ENCODE measurements at regions not wholly inside any gene's neighbourhood (a gene's known extent, or its start where the extent isn't known, plus 50 kb on each side); places are given as distances from the start of the nearest gene placed in this dataset.
"Not testable (repeated sequence)": the region's sequence is repeated elsewhere in the genome, so short reads cannot be mapped to it uniquely, and the experiment has no call there.

- DNase-seq (ENCODE audit: low spot score): no peak
- TF ChIP-seq CTCF (IDR thresholded peaks at IDR 0.05): no peak
- no peaks in the 10 kb centered on the region for H3K27me3 ChIP-seq (replicated peaks; ENCODE audit: insufficient read depth)
- no peak for ATAC-seq (ENCODE audit: insufficient number of reproducible peaks, low FRiP score, low read depth)
- H3K9me3 ChIP-seq: no peaks in the 10 kb centered on the region
- no peaks in the 10 kb centered on the region for H3K4me1 ChIP-seq (ENCODE audit: control insufficient read depth in 1 of 2, low read depth in 2 of 2)
- H3K27ac ChIP-seq: no peak overlapping the region
- no peaks in the 10 kb centered on the region for H3K36me3 ChIP-seq
- no peak overlapping the region for H3K4me3 ChIP-seq
These were observed 815.0 kb upstream of the ID2 start for GRCh38 chr2:7866825-7867224.

GRCh38 chr2:7867867-7868266 is 814.0 kb upstream of the ID2 start:
- no peak for ATAC-seq (ENCODE audit: insufficient number of reproducible peaks, low FRiP score, low read depth)
- H3K27me3 ChIP-seq (replicated peaks; ENCODE audit: insufficient read depth): no peaks in the 10 kb centered on the region
- H3K27ac ChIP-seq: no peak overlapping the region

GRCh38 chr2:7868836-7869235 is 813.0 kb upstream of the ID2 start:
- no peak for ATAC-seq (ENCODE audit: insufficient number of reproducible peaks, low FRiP score, low read depth)
- Histone ChIP-seq H3K9me3 (no peaks in the 10 kb centered on the region), H3K36me3 (no peaks in the 10 kb centered on the region), H3K27ac (no peak overlapping the region), H3K27me3 (replicated peaks; ENCODE audit: insufficient read depth) (no peaks in the 10 kb centered on the region), H3K4me1 (ENCODE audit: control insufficient read depth in 1 of 2, low read depth in 2 of 2) (no peaks in the 10 kb centered on the region), H3K4me3 (no peak overlapping the region)
- no peak for DNase-seq (ENCODE audit: low spot score)
- TF ChIP-seq CTCF (IDR thresholded peaks at IDR 0.05): no peak

More at GRCh38 chr2:7867867-7868266, 814.0 kb upstream of the ID2 start:
- Histone ChIP-seq H3K4me1 (ENCODE audit: control insufficient read depth in 1 of 2, low read depth in 2 of 2) (no peaks in the 10 kb centered on the region), H3K4me3 (no peak overlapping the region), H3K9me3 (no peaks in the 10 kb centered on the region), H3K36me3 (no peaks in the 10 kb centered on the region)
- TF ChIP-seq CTCF (IDR thresholded peaks at IDR 0.05): no peak
- no peak for DNase-seq (ENCODE audit: low spot score)

- H3K27ac ChIP-seq; H3K36me3 ChIP-seq; DNase-seq (ENCODE audit: low spot score); H3K4me3 ChIP-seq; H3K4me1 ChIP-seq (ENCODE audit: control insufficient read depth in 1 of 2, low read depth in 2 of 2); ATAC-seq (ENCODE audit: insufficient number of reproducible peaks, low FRiP score, low read depth); H3K27me3 ChIP-seq (replicated peaks; ENCODE audit: insufficient read depth); H3K9me3 ChIP-seq: not testable (repeated sequence)
These were observed 805.4 kb upstream of the ID2 start for GRCh38 chr2:7876445-7876844.

- H3K36me3 ChIP-seq; DNase-seq (ENCODE audit: low spot score); H3K27ac ChIP-seq; H3K27me3 ChIP-seq (replicated peaks; ENCODE audit: insufficient read depth); H3K4me3 ChIP-seq; H3K4me1 ChIP-seq (ENCODE audit: control insufficient read depth in 1 of 2, low read depth in 2 of 2); H3K9me3 ChIP-seq; ATAC-seq (ENCODE audit: insufficient number of reproducible peaks, low FRiP score, low read depth): not testable (repeated sequence)
These were observed 803.6 kb upstream of the ID2 start for GRCh38 chr2:7878266-7878665.

GRCh38 chr2:7878786-7879482 is 802.9 kb upstream of the ID2 start:
- Histone ChIP-seq H3K27ac (no peak overlapping the region), H3K36me3 (no peaks in the 10 kb centered on the region), H3K4me1 (ENCODE audit: control insufficient read depth in 1 of 2, low read depth in 2 of 2) (no peaks in the 10 kb centered on the region), H3K27me3 (replicated peaks; ENCODE audit: insufficient read depth) (no peaks in the 10 kb centered on the region), H3K9me3 (no peaks in the 10 kb centered on the region), H3K4me3 (no peak overlapping the region)
- DNase-seq (ENCODE audit: low spot score) (no peak), ATAC-seq (ENCODE audit: insufficient number of reproducible peaks, low FRiP score, low read depth) (no peak)
- TF ChIP-seq CTCF (IDR thresholded peaks at IDR 0.05): no peak

Data from thoracic aorta (tissue), 2 donors.